ENCODE measurements at regions not wholly inside any gene's neighbourhood (a gene's known extent, or its start where the extent isn't known, plus 50 kb on each side); places are given as distances from the start of the nearest gene placed in this dataset.

GRCh38 chr13:34254366-34254765, 436.4 kb downstream of the RFC3 start:
- no peak for TF ChIP-seq POLR2A (IDR thresholded peaks at IDR 0.05)
- no peak for TF ChIP-seq CTCF (IDR thresholded peaks at IDR 0.05)

Measured in Peyer's patch (tissue), 4 donors.